GM19455 (cell line): ENCODE measurements at regions not wholly inside any gene's neighbourhood (a gene's known extent, or its start where the extent isn't known, plus 50 kb on each side); places are given as distances from the start of the nearest gene placed in this dataset.
"Not testable (repeated sequence)": the region's sequence is repeated elsewhere in the genome, so short reads cannot be mapped to it uniquely, and the experiment has no call there.

Source experiments
- ATAC-seq: cut with Tn5 transposase; IDR thresholded peaks from one replicate; pipeline ENCODE4 v1.9.1; 2021; ENCODE audit not compliant: unreplicated experiment

DNA sequence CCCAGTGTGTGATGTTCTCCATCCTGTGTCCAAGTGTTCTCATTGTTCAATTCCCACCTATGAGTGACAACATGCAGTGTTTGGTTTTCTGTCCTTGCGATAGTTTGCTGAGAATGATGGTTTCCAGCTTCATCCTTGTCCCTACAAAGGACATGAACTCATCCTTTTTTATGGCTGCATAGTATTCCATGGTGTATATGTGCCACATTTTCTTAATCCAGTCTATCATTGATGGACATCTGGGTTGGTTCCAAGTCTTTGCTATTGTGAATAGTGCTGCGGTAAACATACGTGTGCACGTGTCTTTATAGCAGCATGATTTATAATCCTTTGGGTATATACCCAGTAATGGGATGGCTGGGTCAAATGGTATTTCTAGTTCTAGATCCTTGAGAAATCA, 134.3 kb downstream of the CCDC71L start:
- not testable (repeated sequence) for ATAC-seq

DNA sequence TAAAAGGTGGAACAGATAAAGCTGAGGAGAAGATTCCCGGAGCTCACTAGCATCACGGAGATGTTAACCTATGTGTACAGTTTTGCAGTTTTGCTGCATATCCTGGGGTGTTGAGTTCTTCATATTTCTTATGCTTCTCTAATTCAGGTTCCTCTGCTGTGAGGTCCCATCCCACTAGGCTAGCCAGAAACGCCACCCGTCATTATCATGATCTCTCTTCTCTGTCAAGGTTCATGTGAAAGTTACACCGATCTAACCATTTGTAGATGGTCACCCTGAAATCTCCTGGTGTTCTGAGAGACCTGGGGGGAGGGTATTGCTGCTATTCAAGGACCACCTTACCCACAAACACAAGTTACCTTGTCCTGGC, 136.3 kb downstream of the CCDC71L start:
- ATAC-seq: no peak

DNA sequence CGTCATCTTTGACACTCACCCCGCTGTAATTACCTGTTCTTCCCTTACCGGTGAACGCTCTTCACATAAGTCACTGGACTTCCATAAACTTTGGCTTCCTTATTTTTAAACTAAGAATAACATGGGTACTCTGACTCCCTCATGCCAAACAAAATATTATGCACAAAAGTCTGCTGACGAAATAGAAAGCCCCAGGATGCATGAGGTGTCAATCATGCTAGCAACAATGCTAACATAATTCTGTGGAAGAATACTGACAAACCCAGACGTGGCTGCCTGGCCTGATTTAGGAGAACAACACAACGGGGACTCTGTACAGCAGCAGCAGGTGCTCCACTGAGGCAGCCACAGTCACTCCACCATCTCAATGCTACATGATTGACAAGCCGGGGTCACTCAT, 137.5 kb downstream of the CCDC71L start:
- ATAC-seq: no peak

GRCh38 chr7:106522696-106523095, 138.3 kb downstream of the CCDC71L start:
- ATAC-seq: no peak

DNA sequence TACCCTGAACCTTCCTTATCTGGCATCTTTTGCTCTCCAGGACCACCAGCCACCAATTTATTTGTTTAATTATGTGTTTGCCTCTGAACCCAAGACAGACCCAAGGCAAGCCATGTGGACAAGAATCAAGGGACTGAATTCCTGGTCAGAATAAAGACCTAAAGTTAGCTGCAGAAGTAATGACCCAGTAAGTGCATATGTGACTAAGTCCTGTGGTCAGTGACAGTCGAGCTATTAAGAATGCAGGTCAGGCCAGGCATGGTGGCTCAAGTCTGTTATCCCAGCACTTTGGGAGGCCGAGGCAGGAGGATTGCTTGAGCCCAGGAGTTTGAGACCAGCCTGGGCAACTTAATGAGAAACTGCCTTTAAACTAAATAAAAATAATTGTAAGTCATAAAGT, 139.4 kb downstream of the CCDC71L start:
- no peak for ATAC-seq

DNA sequence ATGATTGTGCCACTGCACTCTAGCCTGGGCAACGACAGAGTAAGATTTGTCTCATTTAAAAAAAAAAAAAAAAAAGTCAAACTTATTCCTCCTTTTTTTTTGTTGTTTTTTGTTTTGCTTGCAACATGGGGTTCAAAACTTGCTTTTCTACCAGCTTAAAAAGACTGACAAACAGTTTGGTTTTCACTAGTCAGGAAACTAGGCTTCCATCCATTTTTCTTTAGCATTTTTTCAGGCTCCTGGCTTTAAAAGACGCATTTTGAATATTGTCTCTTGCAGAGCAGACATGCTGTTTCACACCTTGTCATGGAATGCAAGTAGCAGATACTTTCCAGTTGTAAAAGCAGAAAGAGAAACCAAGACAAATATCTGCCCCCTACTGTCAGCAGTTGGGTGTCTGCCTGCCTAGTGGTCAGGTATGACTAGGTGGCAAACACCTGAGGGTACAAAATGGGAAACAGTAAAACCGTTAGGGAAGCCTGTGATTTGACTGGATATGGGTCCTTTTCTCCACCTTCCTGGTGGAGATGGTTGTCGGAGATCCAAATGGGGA, 139.9 kb downstream of the CCDC71L start:
- no peak for ATAC-seq

- ATAC-seq: no peak
Measured at GRCh38 chr7:106518967-106519366, 142.0 kb downstream of the CCDC71L start.

- ATAC-seq: no peak
Measured at GRCh38 chr7:106518239-106518638, 142.7 kb downstream of the CCDC71L start.

- ATAC-seq: no peak
Measured at GRCh38 chr7:106517508-106517907, 143.4 kb downstream of the CCDC71L start.

- no peak for ATAC-seq
Measured at GRCh38 chr7:106515321-106515720, 145.6 kb downstream of the CCDC71L start.

DNA sequence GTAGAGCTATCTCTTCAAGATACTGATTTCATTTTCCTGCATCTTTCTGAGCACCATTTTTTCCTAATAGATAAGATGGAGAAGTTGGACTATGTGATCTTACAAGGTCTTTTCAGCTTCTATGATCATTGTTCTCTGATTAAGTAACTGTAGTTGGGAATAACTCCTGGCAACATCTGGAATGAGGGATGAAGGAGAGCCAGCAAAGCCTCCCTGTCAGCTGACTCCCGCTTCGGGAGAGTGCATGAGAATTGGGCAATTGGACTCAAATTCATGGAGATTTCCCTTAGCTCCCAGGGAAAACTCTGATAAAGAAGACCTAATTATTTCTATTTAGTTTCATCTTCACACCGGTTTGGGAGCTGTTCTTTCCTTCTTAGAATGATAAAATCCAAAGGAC, 146.1 kb downstream of the CCDC71L start:
- ATAC-seq: no peak

- ATAC-seq: no peak
Measured at GRCh38 chr7:106512217-106512616, 148.7 kb downstream of the CCDC71L start.

- no peak for ATAC-seq
Measured at GRCh38 chr7:106504645-106505044, 156.3 kb downstream of the CCDC71L start.

GRCh38 chr7:106504207-106504606, 156.8 kb downstream of the CCDC71L start:
- ATAC-seq: no peak

DNA sequence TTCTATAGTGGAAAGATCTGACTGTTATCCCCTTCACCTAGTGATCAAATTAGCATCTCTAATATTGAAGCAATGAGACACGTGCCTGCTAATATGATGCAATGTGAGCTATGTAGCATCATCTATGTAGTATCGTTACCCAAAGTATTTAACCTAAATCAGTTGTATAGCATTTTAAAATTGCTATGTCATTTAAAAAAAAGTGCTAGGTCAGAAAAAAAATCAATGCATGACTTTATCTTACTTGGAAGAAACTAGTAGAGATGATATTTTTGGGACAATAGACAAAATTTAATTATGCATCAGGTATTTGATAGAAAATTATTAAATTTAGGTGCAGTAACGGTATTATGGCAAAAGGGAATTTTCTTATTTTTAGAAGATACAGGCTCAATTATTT, 157.3 kb downstream of the CCDC71L start:
- no peak for ATAC-seq

DNA sequence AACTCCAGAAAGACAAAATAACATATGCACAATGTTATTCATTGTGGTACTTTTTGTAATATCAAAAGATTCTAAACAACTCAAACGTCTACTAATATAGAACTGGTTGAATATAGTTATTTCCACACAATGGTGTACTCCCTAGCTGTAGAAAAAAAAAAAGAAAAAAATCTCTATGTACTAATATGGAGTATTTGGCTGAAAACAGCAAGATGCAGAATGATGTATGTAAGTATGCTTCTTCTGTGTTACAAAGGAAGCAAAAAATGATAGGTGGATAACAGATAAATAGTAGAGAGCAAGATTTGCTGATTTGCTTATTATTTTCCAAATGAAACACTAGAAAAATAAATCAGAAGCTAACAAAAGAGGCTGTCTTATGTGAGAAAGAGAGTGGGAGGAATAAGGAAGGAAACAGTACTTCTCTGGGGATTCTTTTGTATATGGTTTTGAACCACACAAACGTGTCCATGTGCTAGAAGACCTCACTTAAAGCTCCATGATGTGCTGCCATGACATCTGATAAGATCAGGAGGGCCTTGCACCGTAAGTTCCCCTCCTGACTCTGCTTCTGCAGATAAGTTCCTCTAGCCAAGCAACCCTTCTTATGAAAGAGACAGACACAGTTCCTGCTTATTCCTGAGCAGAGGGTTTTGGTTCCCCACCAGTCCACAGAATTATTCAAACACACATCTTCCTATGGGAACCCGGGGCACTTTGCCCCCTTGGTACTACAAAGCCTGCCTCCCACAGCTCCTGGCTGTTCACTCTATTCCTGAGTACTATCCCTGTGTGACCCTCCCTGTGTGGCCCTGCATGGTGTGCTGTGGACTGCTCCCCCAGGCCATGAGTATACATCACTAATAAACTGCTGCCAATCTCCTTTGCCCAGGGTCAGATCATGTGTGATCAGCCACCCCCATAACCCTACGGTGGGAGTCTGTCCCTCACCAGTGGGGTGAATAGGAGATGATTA, 159.1 kb downstream of the CCDC71L start:
- ATAC-seq: no peak

- ATAC-seq: no peak
Measured at GRCh38 chr7:106499897-106500296, 161.1 kb downstream of the CCDC71L start.

GRCh38 chr7:106498005-106498404, 163.0 kb downstream of the CCDC71L start:
- ATAC-seq: not testable (repeated sequence)

DNA sequence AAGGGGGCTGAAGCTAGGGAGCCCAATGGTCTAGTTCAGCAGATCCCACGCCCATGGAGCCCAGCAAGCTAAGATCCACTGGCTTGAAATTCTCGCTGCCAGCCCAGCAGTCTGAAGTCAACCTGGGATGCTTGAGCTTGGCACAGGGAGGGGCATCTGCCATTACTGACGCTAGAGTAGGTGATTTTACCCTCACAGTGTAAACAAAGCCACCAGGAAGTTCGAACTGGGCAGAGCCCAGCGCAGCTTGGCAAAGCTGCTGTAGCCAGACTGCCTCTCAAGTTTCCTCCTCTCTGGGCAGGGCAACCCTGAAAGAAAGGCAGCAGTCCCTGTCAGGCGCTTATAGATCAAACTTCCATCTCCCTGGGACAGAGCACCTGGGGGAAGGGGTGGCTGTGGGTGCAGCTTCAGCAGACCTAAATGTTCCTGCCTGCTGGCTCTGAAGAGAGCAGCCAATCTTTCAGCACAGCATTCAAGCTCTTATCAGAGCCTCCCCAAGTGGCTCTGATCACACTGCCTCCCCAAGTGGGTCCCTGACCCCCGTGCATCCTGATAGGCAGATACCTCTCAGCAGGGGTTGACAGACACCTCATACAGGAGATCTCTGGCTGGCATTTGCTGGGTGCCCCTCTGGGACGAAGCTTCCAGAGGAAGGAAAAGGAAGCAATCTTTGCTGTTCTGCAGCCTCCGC, 167.8 kb downstream of the CCDC71L start:
- ATAC-seq: no peak

GRCh38 chr7:106488465-106488864, 172.5 kb downstream of the CCDC71L start:
- ATAC-seq: no peak

DNA sequence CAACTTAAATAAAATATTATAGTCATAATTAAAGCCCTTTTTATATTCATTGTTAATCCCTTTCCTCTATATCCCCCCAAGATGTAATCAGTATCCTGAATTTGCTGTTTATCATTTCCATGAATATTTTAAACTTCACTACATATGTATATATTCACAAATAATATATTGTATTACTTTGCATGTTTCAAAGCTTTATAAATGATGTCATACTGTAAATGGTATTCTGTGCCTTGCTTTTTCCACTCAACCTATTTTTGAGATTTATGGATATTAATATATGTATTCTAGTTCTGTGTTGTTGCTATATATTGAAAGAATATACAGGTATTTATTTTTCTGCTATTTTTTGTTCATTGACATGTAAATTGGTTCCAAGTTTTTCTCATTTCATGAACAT, 173.1 kb downstream of the CCDC71L start:
- no peak for ATAC-seq

DNA sequence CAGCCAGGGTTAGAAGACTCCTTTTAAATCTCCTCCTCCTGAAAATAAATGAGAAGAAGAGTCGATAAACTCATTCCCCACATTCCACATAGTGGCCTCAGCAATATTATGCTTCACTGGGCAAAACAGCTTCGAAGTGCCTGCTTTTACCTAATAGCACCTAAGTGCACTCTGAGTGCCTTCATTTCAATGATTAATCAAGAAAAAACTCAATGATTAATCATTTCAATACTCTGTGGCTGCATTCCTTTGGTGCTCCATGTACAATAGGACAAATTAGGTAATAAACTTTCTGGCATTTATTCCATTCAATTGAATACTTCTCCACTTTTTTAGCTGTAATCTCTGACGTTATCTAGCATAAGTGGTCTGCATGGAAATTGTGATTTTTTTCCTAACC, 174.6 kb downstream of the CCDC71L start:
- ATAC-seq: no peak
